ENCODE measurements at regions not wholly inside any gene's neighbourhood (a gene's known extent, or its start where the extent isn't known, plus 50 kb on each side); places are given as distances from the start of the nearest gene placed in this dataset.

DNA sequence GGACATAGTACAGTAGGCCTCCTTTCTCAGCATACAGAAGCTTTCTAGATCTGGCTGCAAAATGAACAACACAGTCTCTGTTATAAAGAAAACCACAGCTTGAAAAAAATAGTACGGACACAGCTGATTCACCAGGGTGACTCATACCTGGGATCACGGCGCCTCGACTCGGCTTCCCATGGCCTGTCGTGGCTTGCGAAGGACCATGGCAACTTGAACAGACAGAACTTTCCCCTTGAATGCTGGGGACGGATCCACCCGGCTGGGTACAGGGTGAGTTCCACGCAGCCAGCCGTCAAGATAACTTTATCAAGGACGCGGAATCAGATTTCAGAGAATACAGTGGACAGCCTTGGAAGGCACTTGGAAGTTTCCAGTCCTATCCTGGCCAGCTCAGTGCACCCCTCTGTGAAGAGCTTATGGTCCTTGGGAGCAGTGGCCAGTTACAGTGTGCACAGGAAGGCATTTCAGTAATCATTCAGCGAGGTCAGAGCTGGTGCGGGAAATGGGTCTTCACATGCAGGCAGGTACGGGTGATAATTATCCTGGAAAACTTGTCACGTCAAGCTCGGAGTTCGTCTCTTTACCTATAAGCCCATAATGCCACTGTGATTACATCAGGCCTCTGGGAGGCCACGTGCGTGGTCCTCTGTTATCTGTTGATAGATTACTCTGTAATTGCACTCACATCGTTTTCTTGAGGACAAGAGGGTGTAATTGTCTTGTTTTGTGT lies 57.9 kb upstream of the MAF start:
- peak; percentile 43 for DNase-seq (ENCODE audit: low read depth)

DNA sequence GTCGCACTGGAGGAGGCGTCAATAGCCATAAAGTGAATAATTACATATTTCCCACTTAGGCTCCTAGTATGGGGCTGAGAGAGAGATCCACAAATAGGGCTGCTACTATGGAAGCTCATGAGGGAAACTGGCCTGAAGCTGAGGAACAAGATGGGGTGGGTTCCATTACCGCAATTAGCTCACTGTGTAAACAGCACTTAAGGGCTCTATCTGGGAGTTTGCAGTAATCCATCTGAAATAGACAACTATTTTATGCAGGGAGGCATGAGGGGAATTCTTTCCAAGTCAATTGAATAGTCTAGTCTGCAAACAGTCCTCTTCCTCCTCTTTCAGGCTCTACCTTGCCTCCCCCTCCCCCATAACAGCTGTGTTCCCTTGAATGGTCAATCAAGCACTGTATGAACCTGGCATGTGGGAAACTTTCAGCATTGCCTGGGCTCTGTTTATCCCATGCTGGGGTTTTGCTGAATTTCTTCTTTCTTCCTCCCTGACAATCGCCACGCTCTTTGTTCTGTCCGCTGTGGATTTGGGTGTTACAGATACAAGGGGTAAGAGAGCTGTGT lies 56.1 kb upstream of the MAF start:
- no peak for DNase-seq (ENCODE audit: low read depth)

- DNase-seq (ENCODE audit: low read depth) = no peak
These were observed 52.9 kb upstream of the MAF start for GRCh38 chr16:79653373-79653891.

- DNase-seq (ENCODE audit: low read depth) = no peak
These were observed 50.8 kb upstream of the MAF start for GRCh38 chr16:79651363-79651762.

Measured in ELR (cell line).